ENCODE measurements at regions not wholly inside any gene's neighbourhood (a gene's known extent, or its start where the extent isn't known, plus 50 kb on each side); places are given as distances from the start of the nearest gene placed in this dataset.

DNA sequence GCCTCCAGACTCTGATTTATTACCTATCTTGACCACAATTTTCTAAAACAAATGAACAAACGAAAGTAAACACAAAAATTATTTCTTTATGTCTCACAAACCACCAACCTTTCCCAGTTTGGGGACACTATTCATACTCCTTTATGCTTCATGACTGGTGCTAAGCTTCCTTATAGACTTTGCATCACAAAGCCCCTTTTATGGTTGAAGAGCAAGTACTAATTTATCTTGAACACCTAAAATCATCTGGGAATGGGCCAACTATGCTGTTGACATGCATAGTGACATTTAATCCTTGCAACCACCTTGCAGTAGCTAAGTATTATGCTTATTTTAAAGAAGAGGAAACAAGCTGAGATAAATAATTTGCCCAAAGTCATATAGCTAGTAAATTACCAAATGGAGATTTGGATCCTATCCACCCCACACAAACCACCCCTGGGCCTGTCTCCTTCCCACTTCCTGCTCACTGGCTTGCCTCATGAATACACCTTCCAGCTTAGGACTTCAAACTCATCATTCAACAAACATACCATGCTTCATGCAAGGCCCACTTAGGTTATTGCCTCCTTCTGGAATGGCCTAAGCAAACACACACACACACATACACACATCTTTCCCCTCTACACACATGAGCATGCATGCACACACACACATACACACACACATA is 192.2 kb downstream of the PLPP3 start:
- POLR2A ChIA-PET (ENCODE audit: unreplicated experiment): interaction anchor here (0.6 kb wide), 1 partner anchor 35 kb away, joined by 3 read pairs; no protein-coding TSS in a partner anchor
- Histone ChIP-seq H3K36me3 (ENCODE audit: low read depth, low read length) (no peaks in the 10 kb centered on the region), H3K4me2 (ENCODE audit: low read length) (peak overlapping the region; percentile 66), H3K27me3 (ENCODE audit: low read length) (no peaks in the 10 kb centered on the region), H3K9me2 (replicated peaks; ENCODE audit: low read length) (no peaks in the 10 kb centered on the region), H3F3A (ENCODE audit: low read length, unreplicated experiment) (peaks cover 4% of the 10 kb centered on the region), H2AFZ (ENCODE audit: low read length) (no peak overlapping the region), H4K20me1 (ENCODE audit: low read length) (no peaks in the 10 kb centered on the region), H3K4me3 (ENCODE audit: low read length) (no peak overlapping the region), H3K4me1 (ENCODE audit: insufficient read depth, low read length) (peaks cover 61% of the 10 kb centered on the region), H3K9ac (ENCODE audit: low read length) (no peak overlapping the region), H3K79me2 (ENCODE audit: low read length) (no peaks in the 10 kb centered on the region), H3K27ac (ENCODE audit: low read length) (peak overlapping the region; percentile 85), H3K9me3 (ENCODE audit: low read length) (no peaks in the 10 kb centered on the region)
- intact Hi-C loops (cut with micrococcal nuclease): loop anchor here (1.0 kb wide), 2 partner anchors 11 to 27 kb away; no protein-coding TSS in a partner anchor
- DNase-seq: peak; percentile 87
- ATAC-seq: peak; percentile 81
- TF ChIP-seq EZH2phosphoT487 (IDR thresholded peaks at IDR 0.05; ENCODE audit: borderline replicate concordance, low read length) (no peak), EZH2 (IDR thresholded peaks at IDR 0.05; ENCODE audit: low read length, unreplicated experiment) (no peak), CTCF (conservative IDR thresholded peaks at IDR 0.05; ENCODE audit: low read depth, low read length) (no peak)
- BruUV-seq (replicated peaks): no TSS peak
- CTCF ChIA-PET: interaction anchor here (0.6 to 0.7 kb wide), 2 partner anchors 11 to 27 kb away, joined by 3 to 4 read pairs; no protein-coding TSS in a partner anchor

GRCh38 chr1:56385314-56385713 is 194.0 kb downstream of the PLPP3 start:
- H3K79me2 ChIP-seq (ENCODE audit: low read length): no peaks in the 10 kb centered on the region
- ChIA-PET POLR2A (ENCODE audit: unreplicated experiment) (no interaction called here), CTCF (no interaction called here)
- no peak overlapping the region for H3K4me2 ChIP-seq (ENCODE audit: low read length)
- no peak overlapping the region for H2AFZ ChIP-seq (ENCODE audit: low read length)
- intact Hi-C loops (cut with micrococcal nuclease): no loop called here
- no peaks in the 10 kb centered on the region for H3K9me2 ChIP-seq (replicated peaks; ENCODE audit: low read length)
- H3K9ac ChIP-seq (ENCODE audit: low read length): no peak overlapping the region
- no peaks in the 10 kb centered on the region for H4K20me1 ChIP-seq (ENCODE audit: low read length)
- no peaks in the 10 kb centered on the region for H3K9me3 ChIP-seq (ENCODE audit: low read length)
- H3K27me3 ChIP-seq (ENCODE audit: low read length): no peaks in the 10 kb centered on the region
- no TSS peak for BruUV-seq (replicated peaks)
- H3K27ac ChIP-seq (ENCODE audit: low read length): no peak overlapping the region
- DNase-seq: no peak
- no peaks in the 10 kb centered on the region for H3K36me3 ChIP-seq (ENCODE audit: low read depth, low read length)
- H3K4me1 ChIP-seq (ENCODE audit: insufficient read depth, low read length): peaks cover 60% of the 10 kb centered on the region
- peaks cover 4% of the 10 kb centered on the region for H3F3A ChIP-seq (ENCODE audit: low read length, unreplicated experiment)
- ATAC-seq: no peak
- TF ChIP-seq EZH2phosphoT487 (IDR thresholded peaks at IDR 0.05; ENCODE audit: borderline replicate concordance, low read length) (no peak), EZH2 (IDR thresholded peaks at IDR 0.05; ENCODE audit: low read length, unreplicated experiment) (no peak), CTCF (conservative IDR thresholded peaks at IDR 0.05; ENCODE audit: low read depth, low read length) (no peak)
- H3K4me3 ChIP-seq (ENCODE audit: low read length): no peak overlapping the region

GRCh38 chr1:56382929-56383328 is 196.4 kb downstream of the PLPP3 start:
- ChIA-PET CTCF (no interaction called here), POLR2A (ENCODE audit: unreplicated experiment) (no interaction called here)
- Histone ChIP-seq H3K9me3 (ENCODE audit: low read length) (no peaks in the 10 kb centered on the region), H3K4me2 (ENCODE audit: low read length) (no peak overlapping the region), H3K4me1 (ENCODE audit: insufficient read depth, low read length) (peaks cover 41% of the 10 kb centered on the region), H3K9ac (ENCODE audit: low read length) (no peak overlapping the region), H3F3A (ENCODE audit: low read length, unreplicated experiment) (no peaks in the 10 kb centered on the region), H2AFZ (ENCODE audit: low read length) (no peak overlapping the region), H3K9me2 (replicated peaks; ENCODE audit: low read length) (no peaks in the 10 kb centered on the region), H4K20me1 (ENCODE audit: low read length) (no peaks in the 10 kb centered on the region), H3K27me3 (ENCODE audit: low read length) (no peaks in the 10 kb centered on the region), H3K27ac (ENCODE audit: low read length) (no peak overlapping the region), H3K79me2 (ENCODE audit: low read length) (no peaks in the 10 kb centered on the region), H3K36me3 (ENCODE audit: low read depth, low read length) (no peaks in the 10 kb centered on the region), H3K4me3 (ENCODE audit: low read length) (no peak overlapping the region)
- DNase-seq (no peak), ATAC-seq (no peak)
- no TSS peak for BruUV-seq (replicated peaks)
- TF ChIP-seq CTCF (conservative IDR thresholded peaks at IDR 0.05; ENCODE audit: low read depth, low read length) (no peak), EZH2 (IDR thresholded peaks at IDR 0.05; ENCODE audit: low read length, unreplicated experiment) (no peak), EZH2phosphoT487 (IDR thresholded peaks at IDR 0.05; ENCODE audit: borderline replicate concordance, low read length) (no peak)
- intact Hi-C loops (cut with micrococcal nuclease): no loop called here
